Cardiac muscle cell (in vitro differentiated cells and primary cell): ENCODE measurements at regions not wholly inside any gene's neighbourhood (a gene's known extent, or its start where the extent isn't known, plus 50 kb on each side); places are given as distances from the start of the nearest gene placed in this dataset.

Experiments
- DNase-seq, 2 donors: peaks; one replicate each; pipeline versions ENCODE4 v3.0.0 to v3.0.0-alpha.2; 2010 to 2017; ENCODE audit warnings: low read depth in 1 of 2, low spot score in 1 of 2
- H3K27ac ChIP-seq: fragments of 200-600 bp; sonication (generic); 2 replicates; pipeline ENCODE4 v1.5.1; 2016
- H3K27me3 ChIP-seq: fragments of 200-600 bp; sonication (generic); 2 replicates; pipeline ENCODE4 v1.6.0; 2016; ENCODE audit warnings: control low read depth
- H3K36me3 ChIP-seq: fragments of 200-600 bp; sonication (generic); 2 replicates; pipeline ENCODE4 v1.5.1; 2016; ENCODE audit warnings: control low read depth
- H3K4me1 ChIP-seq: fragments of 200-600 bp; sonication (generic); 2 replicates; pipeline ENCODE4 v1.8.1; 2017; ENCODE audit warnings: low read depth, mild to moderate bottlenecking, mixed run types
- H3K4me3 ChIP-seq: fragments of 200-600 bp; sonication (generic); 2 replicates; pipeline ENCODE4 v1.5.1; 2016; ENCODE audit warnings: mild to moderate bottlenecking
- H3K9me3 ChIP-seq: fragments of 200-600 bp; sonication (generic); 2 replicates; pipeline ENCODE4 v1.5.1; 2017; ENCODE audit warnings: low read depth, mild to moderate bottlenecking, control low read depth
- CTCF ChIP-seq: IDR thresholded peaks from 2 replicates; pipeline ENCODE4 v1.5.1; 2012; ENCODE audit warnings: low read depth, mild to moderate bottlenecking, low read length

- no peaks in the 10 kb centered on the region for H3K36me3 ChIP-seq
- TF ChIP-seq CTCF, result no peak
- H3K4me1 ChIP-seq, result no peaks in the 10 kb centered on the region
- no peak overlapping the region for H3K4me3 ChIP-seq
- no peak for DNase-seq
- H3K9me3 ChIP-seq, result no peaks in the 10 kb centered on the region
- H3K27me3 ChIP-seq, result no peaks in the 10 kb centered on the region
- no peak overlapping the region for H3K27ac ChIP-seq
These were observed 416.3 kb upstream of the CDH5 start for GRCh38 chr16:65950211-65950610.

DNA sequence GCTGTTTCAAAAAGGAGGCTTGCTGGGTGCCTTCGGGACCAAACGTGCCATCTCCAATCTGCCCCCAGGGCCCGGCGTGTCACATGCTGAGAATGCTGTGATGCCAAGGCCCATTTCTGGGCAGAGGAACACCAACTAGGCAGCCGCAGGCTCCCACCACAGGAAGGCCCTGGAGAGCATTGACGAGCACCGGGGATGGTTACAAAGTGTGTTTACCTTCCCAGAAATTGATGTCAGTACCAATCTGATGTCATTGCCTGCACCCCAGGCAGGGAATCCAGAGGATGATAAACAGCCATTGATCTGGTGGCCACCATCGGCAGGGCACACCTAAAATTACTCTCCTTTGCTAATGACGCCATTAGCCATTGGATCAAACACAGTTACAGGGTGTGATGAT is 418.1 kb upstream of the CDH5 start:
- no peaks in the 10 kb centered on the region for H3K4me1 ChIP-seq
- no peaks in the 10 kb centered on the region for H3K9me3 ChIP-seq
- DNase-seq, result no peak
- TF ChIP-seq CTCF, result no peak
- H3K27me3 ChIP-seq, result no peaks in the 10 kb centered on the region
- H3K4me3 ChIP-seq, result no peak overlapping the region
- H3K36me3 ChIP-seq, result no peaks in the 10 kb centered on the region
- H3K27ac ChIP-seq, result no peak overlapping the region

GRCh38 chr16:65947951-65948350 is 418.5 kb upstream of the CDH5 start:
- no peak for TF ChIP-seq CTCF
- Histone ChIP-seq H3K9me3 (no peaks in the 10 kb centered on the region), H3K27ac (no peak overlapping the region), H3K4me3 (no peak overlapping the region), H3K4me1 (no peaks in the 10 kb centered on the region), H3K27me3 (no peaks in the 10 kb centered on the region), H3K36me3 (no peaks in the 10 kb centered on the region)
- DNase-seq, result no peak

DNA sequence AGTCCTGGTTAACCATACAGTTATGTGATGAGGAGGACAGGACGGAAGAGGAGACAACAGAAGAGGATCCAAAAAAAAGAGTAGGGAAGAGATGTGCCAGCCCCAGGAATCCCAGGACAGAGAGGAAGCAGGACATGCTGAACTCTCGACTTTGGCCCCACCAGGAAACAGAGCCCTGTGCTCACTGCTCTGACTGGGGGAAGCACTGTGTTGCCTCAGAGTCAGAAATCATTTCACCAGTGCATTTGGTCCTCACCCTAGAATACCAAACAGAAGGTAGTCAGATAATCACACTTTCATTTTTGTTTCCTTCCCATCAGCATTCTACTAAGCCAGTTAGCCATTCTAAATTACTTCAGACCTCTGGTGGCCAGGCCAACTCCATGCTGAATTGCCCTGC is 421.0 kb upstream of the CDH5 start:
- DNase-seq, result no peak
- H3K4me1 ChIP-seq, result no peaks in the 10 kb centered on the region
- no peak overlapping the region for H3K4me3 ChIP-seq
- no peak overlapping the region for H3K27ac ChIP-seq
- no peaks in the 10 kb centered on the region for H3K36me3 ChIP-seq
- no peak for TF ChIP-seq CTCF
- no peaks in the 10 kb centered on the region for H3K27me3 ChIP-seq
- no peaks in the 10 kb centered on the region for H3K9me3 ChIP-seq

DNA sequence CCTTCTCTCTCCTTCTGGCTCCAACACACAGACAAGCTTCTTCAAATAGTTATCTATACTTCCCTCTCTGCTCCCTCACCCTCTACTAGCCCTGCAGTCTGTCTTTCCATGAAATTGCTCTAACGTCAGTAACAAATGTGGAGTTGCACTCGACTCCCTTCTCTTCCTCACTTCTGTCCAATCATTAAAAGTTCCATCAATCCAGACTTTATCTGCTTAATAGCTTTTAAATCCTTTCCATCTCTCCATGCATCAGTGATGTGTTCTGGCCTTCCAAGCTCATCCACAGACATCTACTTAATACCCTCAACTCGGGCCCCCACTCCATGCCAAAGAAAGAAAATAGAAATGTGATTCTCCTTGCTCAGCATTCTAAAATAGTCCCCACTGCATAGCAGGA is 422.1 kb upstream of the CDH5 start:
- Histone ChIP-seq H3K4me1 (no peaks in the 10 kb centered on the region), H3K9me3 (no peaks in the 10 kb centered on the region), H3K27ac (no peak overlapping the region), H3K4me3 (no peak overlapping the region), H3K27me3 (no peaks in the 10 kb centered on the region), H3K36me3 (no peaks in the 10 kb centered on the region)
- DNase-seq, result no peak
- no peak for TF ChIP-seq CTCF

GRCh38 chr16:65940711-65941110 is 425.8 kb upstream of the CDH5 start:
- Histone ChIP-seq H3K4me1 (no peaks in the 10 kb centered on the region), H3K36me3 (no peaks in the 10 kb centered on the region), H3K27me3 (no peaks in the 10 kb centered on the region), H3K27ac (no peak overlapping the region), H3K9me3 (no peaks in the 10 kb centered on the region), H3K4me3 (no peak overlapping the region)
- TF ChIP-seq CTCF, result no peak
- DNase-seq, result no peak
